Choroid plexus epithelial cell (primary cell): ENCODE measurements at regions not wholly inside any gene's neighbourhood (a gene's known extent, or its start where the extent isn't known, plus 50 kb on each side); places are given as distances from the start of the nearest gene placed in this dataset.
"Not testable (repeated sequence)": the region's sequence is repeated elsewhere in the genome, so short reads cannot be mapped to it uniquely, and the experiment has no call there.

ENCODE experiments used
- DNase-seq: peaks from one replicate; pipeline ENCODE4 v3.0.0-alpha.2; 2010; ENCODE audit warnings: low read depth
- H3K4me3 ChIP-seq: 2 replicates; pipeline ENCODE4 v1.5.1; 2011; ENCODE audit warnings: low read depth, mild to moderate bottlenecking, control low read depth, low read length, moderate library complexity
- TF ChIP-seq, protein P1 (sequence below): conservative IDR thresholded peaks from 2 replicates; pipeline ENCODE4 v1.5.1; 2011; ENCODE audit warnings: low read depth, mild to moderate bottlenecking, control low read depth, inconsistent platforms, low read length, moderate library complexity

DNA sequence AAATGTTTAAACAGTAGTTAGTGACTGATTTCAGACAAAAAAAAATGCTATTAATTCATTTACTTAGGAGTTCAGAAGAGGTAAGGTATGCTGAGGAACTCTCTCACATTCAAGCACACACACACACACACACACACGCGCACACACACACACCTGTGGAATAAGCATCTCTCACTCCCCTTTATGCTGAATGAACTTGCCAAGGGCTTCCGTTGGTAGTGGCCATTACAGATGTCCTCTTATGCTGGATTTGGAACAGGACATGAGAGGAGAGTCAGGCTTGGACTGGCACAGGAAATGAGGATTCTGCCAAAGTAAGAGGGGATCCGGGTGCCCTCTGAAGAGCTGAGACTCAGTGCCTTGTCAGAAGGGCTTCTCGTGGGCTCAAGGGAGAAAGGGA is 463.4 kb upstream of the MIR17HG start:
- H3K4me3 ChIP-seq: no peak overlapping the region
- TF ChIP-seq, protein P1, sequence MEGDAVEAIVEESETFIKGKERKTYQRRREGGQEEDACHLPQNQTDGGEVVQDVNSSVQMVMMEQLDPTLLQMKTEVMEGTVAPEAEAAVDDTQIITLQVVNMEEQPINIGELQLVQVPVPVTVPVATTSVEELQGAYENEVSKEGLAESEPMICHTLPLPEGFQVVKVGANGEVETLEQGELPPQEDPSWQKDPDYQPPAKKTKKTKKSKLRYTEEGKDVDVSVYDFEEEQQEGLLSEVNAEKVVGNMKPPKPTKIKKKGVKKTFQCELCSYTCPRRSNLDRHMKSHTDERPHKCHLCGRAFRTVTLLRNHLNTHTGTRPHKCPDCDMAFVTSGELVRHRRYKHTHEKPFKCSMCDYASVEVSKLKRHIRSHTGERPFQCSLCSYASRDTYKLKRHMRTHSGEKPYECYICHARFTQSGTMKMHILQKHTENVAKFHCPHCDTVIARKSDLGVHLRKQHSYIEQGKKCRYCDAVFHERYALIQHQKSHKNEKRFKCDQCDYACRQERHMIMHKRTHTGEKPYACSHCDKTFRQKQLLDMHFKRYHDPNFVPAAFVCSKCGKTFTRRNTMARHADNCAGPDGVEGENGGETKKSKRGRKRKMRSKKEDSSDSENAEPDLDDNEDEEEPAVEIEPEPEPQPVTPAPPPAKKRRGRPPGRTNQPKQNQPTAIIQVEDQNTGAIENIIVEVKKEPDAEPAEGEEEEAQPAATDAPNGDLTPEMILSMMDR: no peak
- no peak for DNase-seq

- TF ChIP-seq, protein P1: no peak
- H3K4me3 ChIP-seq: no peak overlapping the region
- DNase-seq: no peak
Measured at GRCh38 chr13:90889906-90890834, 457.3 kb upstream of the MIR17HG start.

DNA sequence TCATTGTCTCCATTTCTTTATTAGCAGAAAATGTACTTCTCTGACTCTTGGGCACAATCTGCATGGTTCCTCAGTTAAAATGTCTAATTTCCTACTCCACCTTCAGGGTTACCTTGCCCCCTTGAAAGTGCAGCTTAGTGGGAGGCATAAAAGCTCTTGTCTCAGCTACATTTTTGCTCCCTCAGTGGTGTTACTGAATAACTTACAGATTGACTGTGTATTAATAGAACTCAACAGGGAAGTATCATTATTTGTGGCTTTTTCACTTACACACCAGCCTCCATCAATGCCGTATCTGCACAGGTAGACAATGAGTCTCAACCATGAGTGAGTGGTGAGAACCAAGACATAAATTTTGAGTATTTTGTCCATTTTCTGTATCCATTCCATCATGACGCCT is 456.2 kb upstream of the MIR17HG start:
- TF ChIP-seq, protein P1: no peak
- no peak overlapping the region for H3K4me3 ChIP-seq
- no peak for DNase-seq

- DNase-seq, H3K4me3 ChIP-seq: not testable (repeated sequence)
Measured at GRCh38 chr13:90893199-90893598, 454.3 kb upstream of the MIR17HG start.

GRCh38 chr13:90896002-90896401 is 451.5 kb upstream of the MIR17HG start:
- no peak overlapping the region for H3K4me3 ChIP-seq
- TF ChIP-seq, protein P1: no peak
- no peak for DNase-seq

DNA sequence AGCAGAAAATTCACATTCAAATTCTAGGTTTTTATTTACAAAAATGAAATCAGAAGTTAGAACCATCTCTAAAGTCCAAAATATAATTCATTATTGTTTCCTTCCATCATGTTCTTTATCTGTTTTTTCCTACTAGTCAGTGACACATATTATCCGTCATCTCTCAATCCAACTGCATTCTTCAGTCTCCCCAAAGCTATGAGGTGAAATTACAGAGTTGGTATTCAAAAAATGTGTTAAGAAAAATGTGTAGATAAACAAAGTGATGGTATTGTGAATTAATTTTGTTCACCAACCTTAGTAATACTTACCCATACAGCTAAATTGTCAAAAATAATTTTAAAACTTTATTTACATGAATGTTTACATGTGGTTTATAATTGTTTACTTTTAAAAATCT is 448.7 kb upstream of the MIR17HG start:
- peak; percentile 26 for DNase-seq
- no peak overlapping the region for H3K4me3 ChIP-seq
- TF ChIP-seq, protein P1: no peak

GRCh38 chr13:90899416-90899815 is 448.1 kb upstream of the MIR17HG start:
- TF ChIP-seq, protein P1: no peak
- no peak for DNase-seq

More at GRCh38 chr13:90899416-90899815, 448.1 kb upstream of the MIR17HG start:
- no peak overlapping the region for H3K4me3 ChIP-seq
